GM21529 (cell line): ENCODE measurements at regions not wholly inside any gene's neighbourhood (a gene's known extent, or its start where the extent isn't known, plus 50 kb on each side); places are given as distances from the start of the nearest gene placed in this dataset.

Source experiments
- ATAC-seq: cut with Tn5 transposase; IDR thresholded peaks from one replicate; pipeline ENCODE4 v1.9.1; 2021; ENCODE audit not compliant: unreplicated experiment

- ATAC-seq: no peak
These were observed 316.0 kb downstream of the TXNL1 start for GRCh38 chr18:56322406-56322805.

- ATAC-seq: no peak
These were observed 316.9 kb downstream of the TXNL1 start for GRCh38 chr18:56321470-56321869.

DNA sequence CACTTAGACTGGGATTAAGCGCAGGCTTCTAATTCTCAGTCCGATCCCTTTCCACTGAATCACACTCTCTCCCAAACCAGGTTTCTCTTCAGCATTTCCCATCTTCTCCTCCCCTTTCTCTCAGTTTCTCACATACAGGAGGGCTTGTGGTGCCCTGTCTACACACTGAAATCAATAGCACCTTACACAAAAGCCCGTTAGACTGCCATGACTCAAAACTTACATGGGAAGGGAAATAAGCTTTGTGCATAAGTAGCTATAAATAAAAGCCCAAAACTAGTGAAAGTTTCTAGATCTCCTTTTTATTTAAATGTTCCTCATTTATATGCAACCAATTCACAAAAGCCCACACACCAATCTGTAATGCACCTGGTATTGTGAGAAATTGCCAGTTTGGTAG lies 318.4 kb downstream of the TXNL1 start:
- ATAC-seq: no peak

DNA sequence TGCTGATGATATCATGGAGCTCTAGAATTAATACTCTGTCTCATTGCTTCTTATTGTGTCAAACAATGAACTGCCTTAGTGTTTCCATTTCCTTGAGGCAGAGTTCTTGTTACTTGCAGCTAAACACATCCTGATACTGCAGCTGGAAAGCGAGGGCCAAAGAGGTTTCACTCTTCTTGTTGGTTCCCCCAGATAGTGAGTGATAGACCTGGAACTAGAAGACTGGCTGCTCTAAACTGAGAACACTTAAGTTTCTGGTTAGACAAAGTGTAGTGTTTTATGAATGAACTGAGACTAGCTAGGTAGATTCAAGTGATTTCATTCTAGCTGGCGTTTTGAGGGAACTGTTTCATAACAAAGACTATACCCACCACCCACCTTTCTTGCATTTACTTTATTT lies 321.7 kb downstream of the TXNL1 start:
- no peak for ATAC-seq

DNA sequence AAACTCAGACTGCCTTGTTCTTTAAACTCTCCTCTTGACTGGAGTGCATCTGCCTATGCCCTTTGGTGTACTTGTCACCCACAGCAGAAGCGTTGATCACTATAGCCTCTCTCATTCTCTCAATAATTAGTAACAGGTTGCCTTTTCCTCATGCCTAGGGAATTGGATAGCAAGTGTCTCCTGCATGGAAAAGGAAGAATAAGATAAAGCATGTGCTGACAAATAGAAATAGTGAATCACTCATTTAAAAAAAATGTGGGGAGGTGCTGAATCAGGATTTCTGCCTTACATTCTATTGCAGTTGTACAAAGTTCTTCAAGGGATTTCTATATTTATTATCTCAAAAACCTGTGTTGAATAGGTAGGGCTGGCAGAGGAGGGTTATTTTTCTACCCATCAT lies 323.0 kb downstream of the TXNL1 start:
- ATAC-seq: no peak

- ATAC-seq: no peak
These were observed 324.0 kb downstream of the TXNL1 start for GRCh38 chr18:56314396-56314795.

GRCh38 chr18:56312551-56313335 lies 325.6 kb downstream of the TXNL1 start:
- no peak for ATAC-seq

DNA sequence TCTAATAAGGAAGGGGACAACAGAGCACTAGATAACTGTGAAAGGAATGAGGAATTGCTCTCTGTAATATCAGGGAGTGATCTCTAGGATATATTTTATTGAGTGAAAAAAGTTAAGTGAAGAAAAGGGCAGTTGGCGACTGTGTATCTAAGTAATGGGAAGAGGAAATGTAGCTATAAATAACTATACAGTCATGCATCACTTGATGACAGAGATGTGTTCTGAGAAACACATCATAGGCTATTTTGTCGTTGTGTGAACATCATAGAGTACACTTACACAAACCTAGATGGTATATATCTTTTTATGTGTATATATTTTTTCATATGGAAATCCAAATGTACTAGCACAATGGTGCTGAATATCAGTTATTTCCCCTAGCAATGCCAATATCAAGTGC lies 329.3 kb downstream of the TXNL1 start:
- no peak for ATAC-seq

DNA sequence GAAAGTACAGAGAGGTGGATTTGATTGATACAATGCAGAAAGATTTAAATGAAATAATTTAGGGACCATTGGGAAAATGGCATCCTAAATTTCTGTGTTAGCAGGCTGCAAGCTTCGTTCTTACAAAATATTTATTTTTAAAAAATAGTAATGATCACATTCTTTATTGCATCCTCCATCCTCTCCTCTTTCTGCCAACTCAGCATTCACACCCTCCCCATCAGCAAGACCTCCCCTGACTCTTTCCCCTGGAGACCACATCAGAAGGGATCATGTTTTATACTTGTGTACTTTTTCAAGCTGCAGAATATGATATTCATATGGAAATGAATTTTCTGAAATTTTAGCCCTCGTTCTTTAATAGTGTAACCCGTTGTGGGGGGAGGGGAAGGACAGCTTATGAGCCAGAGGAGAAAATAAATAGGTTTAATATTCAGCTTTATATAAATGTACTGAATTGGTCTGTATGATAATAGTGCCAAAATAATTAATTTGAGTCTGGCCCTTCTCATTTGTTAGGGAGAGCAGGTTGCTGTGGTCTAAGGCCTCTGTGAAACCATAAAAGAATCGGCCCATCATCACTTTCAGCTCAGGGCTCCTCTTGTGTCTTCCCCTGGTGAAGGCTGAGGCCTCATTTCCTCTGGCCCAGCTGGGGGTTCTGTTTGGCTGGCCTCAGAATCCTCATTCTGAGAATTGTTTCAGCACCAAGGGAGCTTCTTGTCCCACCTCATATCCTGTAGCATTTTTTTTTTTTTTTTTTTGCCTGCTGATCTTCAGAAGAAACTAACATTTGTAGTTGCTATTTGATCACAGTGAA lies 330.8 kb downstream of the TXNL1 start:
- ATAC-seq: no peak

- ATAC-seq: no peak
These were observed 331.6 kb downstream of the TXNL1 start for GRCh38 chr18:56306797-56307196.

DNA sequence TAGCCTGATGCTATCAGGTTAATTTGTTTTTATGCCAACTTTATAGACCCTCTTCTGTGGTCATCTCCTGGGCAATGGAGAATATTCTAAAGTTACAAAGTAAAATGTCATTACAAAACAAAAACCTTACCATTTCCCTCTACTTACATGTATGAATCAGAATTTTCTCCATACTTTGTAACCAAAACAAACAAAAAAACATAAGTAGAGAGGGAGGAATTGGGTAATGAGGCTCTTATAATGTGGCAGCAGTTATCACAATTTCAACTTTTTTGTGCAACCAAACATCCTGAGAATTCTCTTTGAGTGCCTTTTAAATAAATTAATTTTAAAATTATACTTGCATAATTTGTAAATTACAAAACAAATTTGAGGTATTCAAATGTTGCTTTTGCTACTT lies 332.8 kb downstream of the TXNL1 start:
- no peak for ATAC-seq

DNA sequence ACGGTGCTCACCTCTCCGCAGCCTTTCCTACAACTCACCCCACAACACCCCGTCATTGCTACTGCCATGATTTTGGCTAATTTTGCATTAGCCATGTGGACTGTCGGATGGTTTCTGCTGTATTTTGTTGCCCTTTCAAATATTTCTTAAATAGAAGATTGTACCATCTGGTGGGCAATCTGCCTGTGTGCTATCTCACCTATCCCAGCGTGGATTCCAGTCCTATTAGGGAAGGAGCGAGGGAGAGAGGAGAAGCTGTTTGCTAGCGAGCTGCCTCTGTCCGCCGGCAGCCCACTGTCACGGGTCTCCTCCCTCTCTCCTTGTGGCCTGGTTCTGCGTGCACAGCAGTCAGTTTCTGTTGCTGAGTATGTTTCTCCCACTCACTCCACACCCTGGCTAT lies 336.2 kb downstream of the TXNL1 start:
- ATAC-seq: no peak

- no peak for ATAC-seq
These were observed 338.7 kb downstream of the TXNL1 start for GRCh38 chr18:56299740-56300139.

GRCh38 chr18:56298935-56299334 lies 339.5 kb downstream of the TXNL1 start:
- ATAC-seq: no peak

DNA sequence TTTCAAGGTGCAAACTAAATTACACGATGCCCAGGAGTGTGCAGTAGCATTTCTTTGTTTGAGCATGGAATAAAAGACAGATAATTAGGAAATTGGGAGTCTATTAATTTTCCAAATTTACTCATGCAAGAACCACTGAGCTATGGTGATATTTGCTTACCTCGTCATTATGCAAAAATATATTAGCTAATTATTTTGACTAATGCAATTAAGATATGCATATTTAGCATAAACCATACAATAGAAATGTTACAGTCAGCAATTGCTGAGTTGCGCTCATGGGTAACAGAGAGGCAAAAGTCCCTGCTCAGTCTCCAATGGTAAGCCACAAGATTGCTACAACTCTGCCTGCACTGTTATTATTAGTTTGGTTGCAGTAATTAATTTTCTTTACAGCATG lies 342.0 kb downstream of the TXNL1 start:
- no peak for ATAC-seq

DNA sequence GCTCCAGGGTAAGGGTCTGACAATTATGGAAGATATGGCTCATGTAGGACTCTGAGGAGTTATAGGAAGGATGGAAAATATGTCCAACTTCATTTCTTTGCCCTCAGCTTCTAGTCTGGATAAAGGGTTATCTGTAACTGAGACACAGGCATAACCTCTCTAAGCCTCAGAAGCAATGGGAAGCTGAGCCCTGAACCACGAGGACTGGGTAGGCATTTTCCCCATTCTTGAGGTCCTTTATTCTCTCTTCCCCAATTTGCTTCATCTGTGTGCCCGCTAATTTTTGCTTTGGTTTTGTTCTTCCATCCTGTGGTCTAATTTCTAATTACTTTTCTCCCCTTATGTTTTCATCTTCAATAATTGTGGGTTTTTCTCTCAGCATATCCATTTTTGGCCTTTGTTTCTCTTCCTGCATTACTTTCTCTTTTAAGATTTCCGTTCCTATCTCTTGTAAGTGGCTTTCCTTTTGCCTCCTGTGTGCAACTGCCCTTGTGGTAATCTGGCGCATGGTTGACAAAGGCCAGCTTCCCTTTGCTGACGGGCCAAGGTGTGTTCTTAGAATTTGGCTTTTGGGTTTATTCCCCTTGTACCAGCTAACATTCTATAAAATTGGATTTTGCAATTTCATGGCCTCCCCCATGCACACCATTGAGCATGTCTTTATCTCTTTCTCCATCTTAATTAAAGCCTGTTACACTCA lies 343.8 kb downstream of the TXNL1 start:
- ATAC-seq: no peak

- ATAC-seq: no peak
These were observed 347.1 kb downstream of the TXNL1 start for GRCh38 chr18:56291294-56291693.

- no peak for ATAC-seq
These were observed 349.0 kb downstream of the TXNL1 start for GRCh38 chr18:56289381-56289780.

DNA sequence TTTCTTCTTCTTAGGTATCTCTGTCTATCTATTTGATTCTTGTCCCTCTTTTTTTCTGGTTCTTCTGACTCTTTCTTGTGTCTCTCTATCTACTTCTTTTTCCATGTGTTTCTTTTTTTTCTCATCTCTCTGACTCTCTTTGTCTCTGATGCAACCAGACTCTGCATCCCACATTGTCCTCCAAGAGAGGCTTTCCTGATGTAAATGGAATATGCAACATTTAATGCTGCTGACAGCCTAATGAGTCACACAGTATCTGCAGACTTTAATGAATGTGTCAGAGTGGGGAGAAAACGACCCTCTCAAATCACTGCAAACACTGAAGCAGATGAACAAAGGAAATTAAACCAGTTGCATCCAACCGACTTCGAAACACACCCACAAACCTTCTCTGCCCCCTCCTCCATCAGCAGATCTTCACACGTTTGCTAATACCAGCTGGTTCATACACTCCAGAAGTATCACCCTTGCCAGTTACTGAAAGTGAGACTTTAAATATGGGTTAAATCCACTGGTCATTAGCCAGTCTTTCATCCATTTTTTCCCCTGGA lies 351.5 kb downstream of the TXNL1 start:
- ATAC-seq: no peak

DNA sequence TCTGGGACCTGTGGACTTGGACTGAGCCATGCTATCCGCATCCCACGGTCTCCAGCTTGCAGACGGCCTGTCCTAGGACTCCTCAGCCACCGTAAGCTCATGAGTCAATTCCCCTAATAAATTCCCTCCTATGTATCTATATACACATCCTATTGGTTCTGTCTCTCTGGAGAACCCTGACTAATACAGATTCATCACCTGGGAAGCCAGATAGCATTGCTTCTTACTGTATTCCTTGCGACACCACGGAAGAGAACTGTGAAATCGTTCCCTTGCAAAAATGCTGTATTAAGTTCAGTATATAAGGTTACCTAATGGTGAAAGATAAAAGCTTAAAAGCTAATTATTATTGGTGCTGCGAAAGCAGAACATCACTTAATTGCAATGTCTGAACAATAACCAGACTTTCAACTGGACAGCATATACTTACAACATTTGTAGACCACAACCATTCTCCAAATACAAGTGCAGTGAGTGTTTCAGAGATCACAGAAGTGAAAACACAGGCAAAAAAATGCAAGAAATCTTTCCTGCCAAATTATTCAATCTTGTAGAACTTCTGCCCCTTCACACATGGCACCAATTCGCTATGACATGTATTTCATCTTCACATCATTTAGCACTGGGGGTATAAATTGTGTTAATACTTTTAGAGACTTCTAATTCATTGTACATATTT lies 352.9 kb downstream of the TXNL1 start:
- ATAC-seq: no peak

GRCh38 chr18:56284319-56284718 lies 354.1 kb downstream of the TXNL1 start:
- ATAC-seq: no peak
